ENCODE measurements at regions not wholly inside any gene's neighbourhood (a gene's known extent, or its start where the extent isn't known, plus 50 kb on each side); places are given as distances from the start of the nearest gene placed in this dataset.

GRCh38 chr4:10960389-10960788 is 275.8 kb upstream of the CLNK start:
- Mint-ChIP-seq H3K36me3 (no peaks in the 10 kb centered on the region), H3K27ac (no peak overlapping the region), H3K4me1 (no peaks in the 10 kb centered on the region), H3K4me3 (no peak overlapping the region), H3K9me3 (no peaks in the 10 kb centered on the region), H3K27me3 (no peaks in the 10 kb centered on the region)
- ATAC-seq, result no peak

GRCh38 chr4:10959586-10959985 is 275.0 kb upstream of the CLNK start:
- Mint-ChIP-seq H3K9me3 (no peaks in the 10 kb centered on the region), H3K4me1 (peaks cover 7% of the 10 kb centered on the region), H3K27ac (no peak overlapping the region), H3K27me3 (no peaks in the 10 kb centered on the region), H3K4me3 (no peak overlapping the region), H3K36me3 (no peaks in the 10 kb centered on the region)
- ATAC-seq, result no peak

- ATAC-seq, result no peak
- no peak overlapping the region for H3K4me3 Mint-ChIP-seq
- no peak overlapping the region for H3K27ac Mint-ChIP-seq
- H3K4me1 Mint-ChIP-seq, result peaks cover 12% of the 10 kb centered on the region
- no peaks in the 10 kb centered on the region for H3K27me3 Mint-ChIP-seq
- no peaks in the 10 kb centered on the region for H3K36me3 Mint-ChIP-seq
- no peaks in the 10 kb centered on the region for H3K9me3 Mint-ChIP-seq
These were observed 273.8 kb upstream of the CLNK start for GRCh38 chr4:10958226-10958856.

- H3K27ac Mint-ChIP-seq, result no peak overlapping the region
- no peaks in the 10 kb centered on the region for H3K36me3 Mint-ChIP-seq
- no peak overlapping the region for H3K4me3 Mint-ChIP-seq
- H3K4me1 Mint-ChIP-seq, result peaks cover 23% of the 10 kb centered on the region
- ATAC-seq, result no peak
- H3K27me3 Mint-ChIP-seq, result no peaks in the 10 kb centered on the region
- no peaks in the 10 kb centered on the region for H3K9me3 Mint-ChIP-seq
These were observed 266.7 kb upstream of the CLNK start for GRCh38 chr4:10951306-10951705.

GRCh38 chr4:10949039-10949733 is 264.6 kb upstream of the CLNK start:
- Mint-ChIP-seq H3K9me3 (peaks cover 3% of the 10 kb centered on the region), H3K4me3 (no peak overlapping the region), H3K4me1 (peaks cover 13% of the 10 kb centered on the region), H3K27me3 (no peaks in the 10 kb centered on the region), H3K36me3 (no peaks in the 10 kb centered on the region), H3K27ac (no peak overlapping the region)
- ATAC-seq, result peak; percentile 70

- H3K27ac Mint-ChIP-seq, result no peak overlapping the region
- H3K4me1 Mint-ChIP-seq, result peaks cover 7% of the 10 kb centered on the region
- H3K9me3 Mint-ChIP-seq, result peaks cover 4% of the 10 kb centered on the region
- H3K27me3 Mint-ChIP-seq, result no peaks in the 10 kb centered on the region
- H3K36me3 Mint-ChIP-seq, result no peaks in the 10 kb centered on the region
- H3K4me3 Mint-ChIP-seq, result no peak overlapping the region
- ATAC-seq, result no peak
These were observed 263.3 kb upstream of the CLNK start for GRCh38 chr4:10947898-10948297.

GRCh38 chr4:10944321-10944720 is 259.8 kb upstream of the CLNK start:
- Mint-ChIP-seq H3K36me3 (peaks cover 10% of the 10 kb centered on the region), H3K9me3 (peaks cover 16% of the 10 kb centered on the region), H3K27me3 (no peaks in the 10 kb centered on the region), H3K4me1 (peaks cover 1% of the 10 kb centered on the region), H3K27ac (no peak overlapping the region), H3K4me3 (no peak overlapping the region)
- no peak for ATAC-seq

- no peak for ATAC-seq
- H3K4me1 Mint-ChIP-seq, result no peaks in the 10 kb centered on the region
- no peak overlapping the region for H3K4me3 Mint-ChIP-seq
- no peaks in the 10 kb centered on the region for H3K27me3 Mint-ChIP-seq
- H3K27ac Mint-ChIP-seq, result no peak overlapping the region
- H3K9me3 Mint-ChIP-seq, result peaks cover 21% of the 10 kb centered on the region
- peaks cover 14% of the 10 kb centered on the region for H3K36me3 Mint-ChIP-seq
These were observed 257.6 kb upstream of the CLNK start for GRCh38 chr4:10942156-10942555.

- Mint-ChIP-seq H3K9me3 (no peaks in the 10 kb centered on the region), H3K36me3 (no peaks in the 10 kb centered on the region), H3K27me3 (no peaks in the 10 kb centered on the region), H3K4me3 (no peak overlapping the region), H3K4me1 (peaks cover 14% of the 10 kb centered on the region), H3K27ac (no peak overlapping the region)
- no peak for ATAC-seq
These were observed 245.2 kb upstream of the CLNK start for GRCh38 chr4:10929818-10930217.

- no peaks in the 10 kb centered on the region for H3K27me3 Mint-ChIP-seq
- H3K27ac Mint-ChIP-seq, result no peak overlapping the region
- no peaks in the 10 kb centered on the region for H3K36me3 Mint-ChIP-seq
- peaks cover 9% of the 10 kb centered on the region for H3K4me1 Mint-ChIP-seq
- H3K9me3 Mint-ChIP-seq, result no peaks in the 10 kb centered on the region
- ATAC-seq, result no peak
- no peak overlapping the region for H3K4me3 Mint-ChIP-seq
These were observed 241.4 kb upstream of the CLNK start for GRCh38 chr4:10925996-10926395.

GRCh38 chr4:10924274-10924673 is 239.7 kb upstream of the CLNK start:
- Mint-ChIP-seq H3K36me3 (no peaks in the 10 kb centered on the region), H3K27me3 (no peaks in the 10 kb centered on the region)
- no peak for ATAC-seq

GRCh38 chr4:10917566-10917965 is 233.0 kb upstream of the CLNK start:
- no peak overlapping the region for H3K27ac Mint-ChIP-seq
- H3K36me3 Mint-ChIP-seq, result no peaks in the 10 kb centered on the region
- no peaks in the 10 kb centered on the region for H3K27me3 Mint-ChIP-seq
- H3K4me3 Mint-ChIP-seq, result no peak overlapping the region
- no peak for ATAC-seq
- no peaks in the 10 kb centered on the region for H3K4me1 Mint-ChIP-seq
- no peaks in the 10 kb centered on the region for H3K9me3 Mint-ChIP-seq

More at GRCh38 chr4:10924274-10924673, 239.7 kb upstream of the CLNK start:
- H3K9me3 Mint-ChIP-seq, result no peaks in the 10 kb centered on the region
- H3K4me3 Mint-ChIP-seq, result no peak overlapping the region
- no peaks in the 10 kb centered on the region for H3K4me1 Mint-ChIP-seq
- H3K27ac Mint-ChIP-seq, result no peak overlapping the region

GRCh38 chr4:10898072-10898471 is 213.5 kb upstream of the CLNK start:
- ATAC-seq, result no peak
- Mint-ChIP-seq H3K27ac (no peak overlapping the region), H3K4me1 (peaks cover 17% of the 10 kb centered on the region), H3K4me3 (no peak overlapping the region), H3K36me3 (no peaks in the 10 kb centered on the region), H3K9me3 (peaks cover 3% of the 10 kb centered on the region), H3K27me3 (no peaks in the 10 kb centered on the region)

- ATAC-seq, result no peak
- H3K27me3 Mint-ChIP-seq, result no peaks in the 10 kb centered on the region
- no peak overlapping the region for H3K4me3 Mint-ChIP-seq
- no peaks in the 10 kb centered on the region for H3K36me3 Mint-ChIP-seq
- H3K4me1 Mint-ChIP-seq, result peaks cover 21% of the 10 kb centered on the region
- H3K27ac Mint-ChIP-seq, result no peak overlapping the region
- H3K9me3 Mint-ChIP-seq, result peaks cover 3% of the 10 kb centered on the region
These were observed 212.5 kb upstream of the CLNK start for GRCh38 chr4:10897076-10897475.

GRCh38 chr4:10893395-10893794 is 208.8 kb upstream of the CLNK start:
- Mint-ChIP-seq H3K4me3 (no peak overlapping the region), H3K9me3 (no peaks in the 10 kb centered on the region), H3K27ac (no peak overlapping the region), H3K27me3 (no peaks in the 10 kb centered on the region), H3K36me3 (no peaks in the 10 kb centered on the region), H3K4me1 (peaks cover 24% of the 10 kb centered on the region)
- no peak for ATAC-seq

GRCh38 chr4:10891866-10892265 is 207.3 kb upstream of the CLNK start:
- H3K9me3 Mint-ChIP-seq, result no peaks in the 10 kb centered on the region
- H3K27me3 Mint-ChIP-seq, result no peaks in the 10 kb centered on the region
- H3K4me3 Mint-ChIP-seq, result no peak overlapping the region
- no peak for ATAC-seq
- H3K4me1 Mint-ChIP-seq, result peaks cover 20% of the 10 kb centered on the region
- no peak overlapping the region for H3K27ac Mint-ChIP-seq
- no peaks in the 10 kb centered on the region for H3K36me3 Mint-ChIP-seq

Measured in stimulated activated memory B cell treated with anti-CD40 and anti-IgM and Interleukin-4, amounts not matched to agents 10 μg/mL and 1 μg/mL and 100 μg/mL, for 72 hours (primary cell).